GM12865 (cell line): ENCODE measurements at regions not wholly inside any gene's neighbourhood (a gene's known extent, or its start where the extent isn't known, plus 50 kb on each side); places are given as distances from the start of the nearest gene placed in this dataset.

ENCODE experiments used
- DNase-seq: peaks from one replicate; pipeline ENCODE4 v3.0.0; 2010; ENCODE audit warnings: low read depth
- H3K4me3 ChIP-seq: 2 replicates; pipeline ENCODE4 v1.5.1; 2011; ENCODE audit warnings: mild to moderate bottlenecking, low read depth, low read length, control low read depth
- TF ChIP-seq, protein P1 (sequence below): IDR thresholded peaks from 2 replicates; pipeline ENCODE4 v1.5.1; 2011; ENCODE audit warnings: low read length, control low read depth, low read depth, inconsistent platforms; ENCODE audit not compliant: insufficient read depth; ENCODE audit errors: missing control alignments

DNA sequence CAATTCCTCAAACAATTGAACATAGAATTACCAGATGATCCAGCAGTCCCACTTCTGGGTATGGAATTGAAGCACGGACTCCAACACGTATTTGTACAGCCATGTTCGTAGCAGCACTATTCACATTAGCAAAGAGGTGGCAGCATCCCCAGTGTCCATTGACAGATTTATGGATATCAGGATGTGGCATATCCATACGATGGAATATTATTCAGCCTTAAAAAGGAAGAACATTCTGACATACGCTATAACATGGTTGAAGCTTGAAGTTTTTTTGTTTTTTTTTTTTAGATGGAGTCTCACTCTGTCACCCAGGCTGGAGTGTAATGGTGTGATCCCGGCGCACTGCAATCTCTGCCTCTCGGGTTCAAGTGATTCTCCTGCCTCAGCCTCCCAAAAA, 220.6 kb downstream of the ZIC5 start:
- DNase-seq: no peak
- H3K4me3 ChIP-seq: no peak overlapping the region
- TF ChIP-seq, protein P1, sequence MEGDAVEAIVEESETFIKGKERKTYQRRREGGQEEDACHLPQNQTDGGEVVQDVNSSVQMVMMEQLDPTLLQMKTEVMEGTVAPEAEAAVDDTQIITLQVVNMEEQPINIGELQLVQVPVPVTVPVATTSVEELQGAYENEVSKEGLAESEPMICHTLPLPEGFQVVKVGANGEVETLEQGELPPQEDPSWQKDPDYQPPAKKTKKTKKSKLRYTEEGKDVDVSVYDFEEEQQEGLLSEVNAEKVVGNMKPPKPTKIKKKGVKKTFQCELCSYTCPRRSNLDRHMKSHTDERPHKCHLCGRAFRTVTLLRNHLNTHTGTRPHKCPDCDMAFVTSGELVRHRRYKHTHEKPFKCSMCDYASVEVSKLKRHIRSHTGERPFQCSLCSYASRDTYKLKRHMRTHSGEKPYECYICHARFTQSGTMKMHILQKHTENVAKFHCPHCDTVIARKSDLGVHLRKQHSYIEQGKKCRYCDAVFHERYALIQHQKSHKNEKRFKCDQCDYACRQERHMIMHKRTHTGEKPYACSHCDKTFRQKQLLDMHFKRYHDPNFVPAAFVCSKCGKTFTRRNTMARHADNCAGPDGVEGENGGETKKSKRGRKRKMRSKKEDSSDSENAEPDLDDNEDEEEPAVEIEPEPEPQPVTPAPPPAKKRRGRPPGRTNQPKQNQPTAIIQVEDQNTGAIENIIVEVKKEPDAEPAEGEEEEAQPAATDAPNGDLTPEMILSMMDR: no peak

DNA sequence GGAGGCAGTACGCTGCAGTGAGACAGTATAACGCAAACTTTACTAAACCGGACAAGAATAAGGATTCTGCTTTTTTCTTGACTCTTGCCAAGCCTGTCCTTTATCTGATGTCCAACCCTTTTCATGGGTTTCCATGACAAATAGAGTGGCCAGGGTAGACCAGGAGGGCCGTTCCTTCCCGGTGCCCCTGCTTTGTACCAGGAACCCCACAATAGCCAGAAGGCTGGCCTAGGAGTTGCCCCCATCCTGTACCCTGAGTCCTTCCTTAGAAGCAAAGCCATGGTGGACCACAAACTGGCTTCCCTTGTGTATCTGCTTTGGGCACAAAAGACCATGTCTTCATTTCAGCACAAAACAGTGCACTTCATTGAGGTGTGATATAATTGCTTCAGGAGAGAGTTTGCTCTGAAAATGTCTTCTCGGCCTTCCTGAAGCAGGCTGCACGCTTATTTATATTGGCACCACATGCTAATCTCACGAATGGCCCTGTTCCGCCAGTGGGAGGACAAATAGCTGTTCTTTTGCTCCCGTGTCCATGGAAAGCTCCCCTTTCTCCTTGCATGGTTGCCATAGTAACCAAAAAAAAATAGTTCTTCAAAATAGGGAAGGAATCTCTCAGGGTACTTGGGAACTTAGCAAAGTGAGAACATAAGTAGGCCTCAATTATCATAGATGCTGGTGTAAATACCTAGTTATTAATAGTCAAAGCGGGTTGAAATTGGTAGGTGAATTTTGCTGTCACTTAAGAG, 222.1 kb downstream of the ZIC5 start:
- TF ChIP-seq, protein P1: no peak
- H3K4me3 ChIP-seq: no peak overlapping the region
- no peak for DNase-seq

DNA sequence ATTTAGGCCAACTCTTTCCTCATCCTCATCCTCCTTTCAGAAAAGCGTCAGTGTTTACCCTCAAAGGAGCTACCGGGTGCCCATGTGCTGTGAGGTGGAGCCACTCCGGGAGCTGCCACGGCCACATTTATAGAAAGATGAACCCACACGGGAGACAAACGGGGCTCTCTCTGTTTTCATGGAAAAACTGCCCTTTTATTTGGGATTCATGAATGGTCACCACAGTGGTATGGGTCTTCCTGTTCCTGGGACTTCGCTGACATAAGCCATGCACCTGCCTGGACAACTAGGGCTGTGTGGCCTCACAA, 224.2 kb downstream of the ZIC5 start:
- H3K4me3 ChIP-seq: no peak overlapping the region
- no peak for DNase-seq
- TF ChIP-seq, protein P1: no peak

DNA sequence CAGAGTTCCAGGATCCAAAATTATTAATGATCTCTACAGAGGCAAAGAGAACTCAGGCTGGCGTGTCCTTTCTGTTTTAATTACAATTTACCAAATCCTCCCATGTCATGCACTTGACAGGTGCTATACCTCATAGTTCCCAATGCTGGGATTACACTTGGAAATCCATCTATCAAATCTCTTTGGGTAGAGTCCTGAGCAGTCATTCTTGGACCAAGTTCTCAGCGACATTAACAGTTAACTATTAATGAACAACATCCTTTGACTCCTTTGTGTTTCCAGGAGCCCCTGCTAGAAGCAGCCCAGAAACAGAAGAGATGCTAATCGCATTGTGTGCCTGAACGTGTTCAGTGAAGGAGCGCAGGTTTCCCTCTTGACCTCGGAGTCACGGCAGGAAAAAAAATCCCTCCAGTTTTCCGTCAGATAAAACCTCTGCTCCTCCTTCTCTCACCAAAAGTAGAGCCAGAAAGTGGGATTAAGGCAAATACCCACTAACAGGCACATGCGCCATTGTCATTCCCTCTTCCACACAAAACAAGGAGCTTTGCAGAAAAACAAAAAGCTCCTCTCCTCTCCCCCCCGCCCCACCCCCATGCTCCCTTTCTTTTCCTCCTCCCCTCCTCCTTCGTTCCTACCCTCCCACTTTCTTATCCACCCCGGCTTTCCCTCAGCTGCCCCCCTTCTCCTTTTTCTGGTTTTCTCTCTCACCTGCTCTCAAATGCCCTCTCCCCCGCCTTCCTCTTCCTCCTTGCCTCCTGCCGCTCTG, 224.7 kb downstream of the ZIC5 start:
- no peak overlapping the region for H3K4me3 ChIP-seq
- no peak for DNase-seq
- TF ChIP-seq, protein P1: no peak

DNA sequence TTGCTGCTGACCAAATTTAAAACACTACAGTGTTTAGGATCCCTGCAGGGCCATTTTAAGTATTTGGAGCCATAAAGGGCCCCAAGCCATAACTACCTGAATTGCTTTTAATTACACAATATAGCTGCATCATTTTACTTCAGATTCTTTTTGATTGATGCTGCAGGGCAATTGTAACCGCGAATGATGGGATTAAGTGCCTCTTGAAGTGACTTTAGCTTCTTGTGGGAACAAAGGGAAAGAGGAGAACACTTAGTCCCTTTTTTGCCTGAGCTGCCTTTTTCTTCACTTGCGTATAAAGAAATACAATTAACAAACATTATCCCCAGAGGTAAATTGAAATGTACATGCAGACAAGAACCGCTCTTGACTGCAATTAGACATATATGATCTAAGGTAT, 228.5 kb downstream of the ZIC5 start:
- TF ChIP-seq, protein P1: no peak
- DNase-seq: no peak
- H3K4me3 ChIP-seq: no peak overlapping the region

DNA sequence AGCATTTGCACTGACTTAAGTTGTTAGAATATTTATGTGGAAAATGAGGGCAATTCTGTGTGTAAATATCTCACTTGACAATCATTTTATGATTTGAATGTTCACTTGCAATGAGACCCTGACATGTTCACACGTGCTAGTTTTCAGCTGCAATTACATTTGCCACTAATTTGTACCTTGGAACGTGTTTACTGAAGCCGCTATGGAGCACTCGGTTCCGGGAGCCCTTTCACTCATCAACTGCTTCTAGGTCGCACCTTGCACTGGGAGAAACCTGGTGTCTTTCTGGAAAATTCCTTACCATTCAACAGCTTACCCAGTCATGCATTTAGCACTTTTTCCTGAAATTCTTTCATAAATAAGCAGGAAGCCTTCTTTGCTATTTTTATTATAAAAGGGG, 229.6 kb downstream of the ZIC5 start:
- TF ChIP-seq, protein P1: no peak
- H3K4me3 ChIP-seq: no peak overlapping the region
- no peak for DNase-seq
